HEK293 (cell line): ENCODE measurements at regions not wholly inside any gene's neighbourhood (a gene's known extent, or its start where the extent isn't known, plus 50 kb on each side); places are given as distances from the start of the nearest gene placed in this dataset.

Experiments used
- CTCF ChIA-PET: fragments of 350-600 bp; formaldehyde crosslinking; extraction: SDS; loops from one replicate; lab custom pipeline; 2021; ENCODE audit warnings: antibody characterized with exemption; lab: Yijun Ruan, JAX
- POLR2A ChIA-PET: fragments of 300-600 bp; formaldehyde crosslinking; extraction: SDS; loops from one replicate; lab custom pipeline; 2020; ENCODE audit warnings: antibody characterized with exemption, inconsistent platforms; lab: Yijun Ruan, JAX
- H3K27ac ChIP-seq: fragments of 200-500 bp; sonication (Bioruptor generic); 2 replicates; pipeline ENCODE4 v1.5.1; 2014; ENCODE audit warnings: low read depth, low read length, control low read depth, inconsistent platforms; ENCODE audit errors: extremely low read depth
- H3K36me3 ChIP-seq, 2 experiments: fragments of 200-500 bp in 1 of 2; sonication (Bioruptor generic) in 1 of 2; 1 replicate in 1 of 2; 2 replicates in 1 of 2; pipeline ENCODE4 v1.5.1; 2014 to 2017; ENCODE audit warnings: inconsistent platforms in 2 of 2, low read length in 2 of 2; ENCODE audit not compliant: control insufficient read depth in 2 of 2, insufficient read depth in 1 of 2
- H3K4me1 ChIP-seq: fragments of 200-500 bp; sonication (Bioruptor generic); 2 replicates; pipeline ENCODE4 v1.5.1; 2014; ENCODE audit warnings: mild to moderate bottlenecking, low read length, inconsistent platforms; ENCODE audit not compliant: control insufficient read depth, insufficient read depth
- H3K4me3 ChIP-seq: 2 replicates; pipeline ENCODE4 v1.5.1; 2011; ENCODE audit warnings: low read depth, mild to moderate bottlenecking, control low read depth, low read length, moderate library complexity
- H3K9me3 ChIP-seq: fragments of 200-500 bp; sonication (Bioruptor generic); 2 replicates; pipeline ENCODE4 v1.5.1; 2014; ENCODE audit warnings: low read depth, low read length, inconsistent platforms; ENCODE audit not compliant: control insufficient read depth, insufficient read depth
- KLF1 ChIP-seq: fragments of 450-650 bp; formaldehyde crosslinking; IDR thresholded peaks from 2 replicates; pipeline ENCODE4 v1.5.1; 2016; ENCODE audit warnings: missing biosample characterization, missing genetic modification characterization
- KLF16 ChIP-seq: fragments of 450-650 bp; formaldehyde crosslinking; IDR thresholded peaks from 2 replicates; pipeline ENCODE4 v1.5.1; 2017; ENCODE audit warnings: missing biosample characterization, missing genetic modification characterization
- OSR2 ChIP-seq: fragments of 450-650 bp; formaldehyde crosslinking; IDR thresholded peaks from 2 replicates; pipeline ENCODE4 v1.5.1; 2016; ENCODE audit warnings: missing biosample characterization, missing genetic modification characterization
- SCRT1 ChIP-seq: fragments of 450-650 bp; formaldehyde crosslinking; IDR thresholded peaks from 2 replicates; pipeline ENCODE4 v1.5.1; 2016; ENCODE audit warnings: missing biosample characterization, missing genetic modification characterization, borderline replicate concordance
- TCF7L2 ChIP-seq: IDR thresholded peaks from 2 replicates; pipeline ENCODE4 v1.6.1; 2011; ENCODE audit warnings: low read depth, mild to moderate bottlenecking, inconsistent platforms, low read length, moderate library complexity, borderline replicate concordance
- YY1 ChIP-seq: fragments of 450-650 bp; formaldehyde crosslinking; IDR thresholded peaks from 2 replicates; pipeline ENCODE4 v1.5.1; 2018; ENCODE audit warnings: missing biosample characterization, missing genetic modification characterization
- YY2 ChIP-seq: fragments of 450-650 bp; formaldehyde crosslinking; IDR thresholded peaks from 2 replicates; pipeline ENCODE4 v1.5.1; 2016; ENCODE audit warnings: missing biosample characterization, missing genetic modification characterization
- ZNF121 ChIP-seq: fragments of 450-650 bp; formaldehyde crosslinking; IDR thresholded peaks from 2 replicates; pipeline ENCODE4 v1.5.1; 2016; ENCODE audit warnings: missing biosample characterization, missing genetic modification characterization
- ZNF132 ChIP-seq: fragments of 450-650 bp; formaldehyde crosslinking; IDR thresholded peaks from 2 replicates; pipeline ENCODE4 v1.5.1; 2017; ENCODE audit warnings: missing biosample characterization, missing genetic modification characterization, borderline replicate concordance
- ZNF155 ChIP-seq: fragments of 450-650 bp; formaldehyde crosslinking; IDR thresholded peaks from 2 replicates; pipeline ENCODE4 v1.5.1; 2016; ENCODE audit warnings: missing biosample characterization, missing genetic modification characterization
- ZNF174 ChIP-seq: fragments of 450-650 bp; formaldehyde crosslinking; IDR thresholded peaks from 2 replicates; pipeline ENCODE4 v1.5.0; 2017; ENCODE audit warnings: missing biosample characterization, mild to moderate bottlenecking, missing genetic modification characterization
- ZNF266 ChIP-seq: fragments of 450-650 bp; formaldehyde crosslinking; IDR thresholded peaks from 2 replicates; pipeline ENCODE4 v1.5.1; 2016; ENCODE audit warnings: missing biosample characterization, missing genetic modification characterization, low read depth
- ZNF324 ChIP-seq: fragments of 450-650 bp; formaldehyde crosslinking; IDR thresholded peaks from 2 replicates; pipeline ENCODE4 v1.5.1; 2016; ENCODE audit warnings: missing biosample characterization, missing genetic modification characterization
- ZNF354C ChIP-seq: fragments of 450-650 bp; formaldehyde crosslinking; IDR thresholded peaks from 2 replicates; pipeline ENCODE4 v1.5.1; 2016; ENCODE audit warnings: missing biosample characterization, missing genetic modification characterization, low read depth, borderline replicate concordance
- ZNF394 ChIP-seq: fragments of 450-650 bp; formaldehyde crosslinking; IDR thresholded peaks from 2 replicates; pipeline ENCODE4 v1.5.1; 2016; ENCODE audit warnings: missing biosample characterization, missing genetic modification characterization, mild to moderate bottlenecking, moderate library complexity, borderline replicate concordance
- ZNF426 ChIP-seq: fragments of 450-650 bp; formaldehyde crosslinking; IDR thresholded peaks from 2 replicates; pipeline ENCODE4 v1.5.1; 2017; ENCODE audit warnings: missing biosample characterization, missing genetic modification characterization, mild to moderate bottlenecking, inconsistent platforms, moderate library complexity
- ZNF530 ChIP-seq: fragments of 450-650 bp; formaldehyde crosslinking; IDR thresholded peaks from 2 replicates; pipeline ENCODE4 v1.5.1; 2016; ENCODE audit warnings: low read depth, missing biosample characterization, missing genetic modification characterization
- ZNF621 ChIP-seq: fragments of 450-650 bp; formaldehyde crosslinking; IDR thresholded peaks from 2 replicates; pipeline ENCODE4 v1.5.1; 2017; ENCODE audit warnings: missing biosample characterization, missing genetic modification characterization
- ZNF626 ChIP-seq: fragments of 450-650 bp; sonication (Bioruptor Pico); formaldehyde crosslinking; IDR thresholded peaks from 2 replicates; pipeline ENCODE4 v1.5.1; 2018; ENCODE audit warnings: missing biosample characterization, missing genetic modification characterization, inconsistent platforms
- ZSCAN23 ChIP-seq: fragments of 450-650 bp; formaldehyde crosslinking; IDR thresholded peaks from 2 replicates; pipeline ENCODE4 v1.5.1; 2016; ENCODE audit warnings: missing biosample characterization, missing genetic modification characterization
- ZXDB ChIP-seq: fragments of 450-650 bp; formaldehyde crosslinking; IDR thresholded peaks from 2 replicates; pipeline ENCODE4 v1.5.1; 2016; ENCODE audit warnings: missing biosample characterization, missing genetic modification characterization
- TF ChIP-seq, protein P1 (sequence below): fragments of 450-650 bp; formaldehyde crosslinking; IDR thresholded peaks from 2 replicates; pipeline ENCODE4 v1.5.1; 2017; ENCODE audit warnings: missing biosample characterization, missing genetic modification characterization
- TF ChIP-seq, protein P2 (sequence below): fragments of 450-650 bp; formaldehyde crosslinking; IDR thresholded peaks from 2 replicates; pipeline ENCODE4 v1.5.1; 2017; ENCODE audit warnings: missing biosample characterization, missing genetic modification characterization
- TF ChIP-seq, protein P3 (sequence below): fragments of 450-650 bp; formaldehyde crosslinking; IDR thresholded peaks from 2 replicates; pipeline ENCODE4 v1.5.1; 2016; ENCODE audit warnings: missing biosample characterization, missing genetic modification characterization, low read depth

DNA sequence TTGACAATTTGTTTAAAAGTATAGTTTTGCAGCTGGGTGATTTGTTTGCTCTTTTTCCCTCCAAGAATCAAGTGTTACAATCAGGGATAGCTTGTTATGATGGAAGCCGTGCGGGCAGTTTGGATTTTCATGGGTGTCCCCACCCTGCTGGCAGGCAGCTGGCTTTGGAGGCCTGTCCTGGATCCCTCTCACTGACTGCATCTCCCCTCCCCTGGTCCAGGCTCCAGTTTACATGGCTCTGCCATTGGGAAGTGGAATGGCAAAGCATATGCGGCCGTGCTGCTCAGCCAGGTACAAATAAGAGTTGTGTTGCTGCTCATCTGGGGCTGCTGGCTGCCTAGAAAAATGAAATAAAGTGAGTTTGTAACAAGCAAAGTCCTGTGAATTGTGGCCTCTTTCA, 76.0 kb downstream of the CXCL12 start:
- H3K9me3 ChIP-seq: no peaks in the 10 kb centered on the region
- H3K4me1 ChIP-seq: no peaks in the 10 kb centered on the region
- ChIA-PET POLR2A (no interaction called here), CTCF (interaction anchor here (0.7 to 1.5 kb wide), 5 partner anchors 7 to 547 kb away, joined by 3 to 5 read pairs (median 3); no protein-coding TSS in a partner anchor)
- H3K36me3 ChIP-seq: no peaks in the 10 kb centered on the region
- no peak overlapping the region for H3K27ac ChIP-seq
- no peak for TF ChIP-seq ZNF394
- no peak for TF ChIP-seq ZNF626 (tag by site-specific recombination)
- TF ChIP-seq, protein P1, sequence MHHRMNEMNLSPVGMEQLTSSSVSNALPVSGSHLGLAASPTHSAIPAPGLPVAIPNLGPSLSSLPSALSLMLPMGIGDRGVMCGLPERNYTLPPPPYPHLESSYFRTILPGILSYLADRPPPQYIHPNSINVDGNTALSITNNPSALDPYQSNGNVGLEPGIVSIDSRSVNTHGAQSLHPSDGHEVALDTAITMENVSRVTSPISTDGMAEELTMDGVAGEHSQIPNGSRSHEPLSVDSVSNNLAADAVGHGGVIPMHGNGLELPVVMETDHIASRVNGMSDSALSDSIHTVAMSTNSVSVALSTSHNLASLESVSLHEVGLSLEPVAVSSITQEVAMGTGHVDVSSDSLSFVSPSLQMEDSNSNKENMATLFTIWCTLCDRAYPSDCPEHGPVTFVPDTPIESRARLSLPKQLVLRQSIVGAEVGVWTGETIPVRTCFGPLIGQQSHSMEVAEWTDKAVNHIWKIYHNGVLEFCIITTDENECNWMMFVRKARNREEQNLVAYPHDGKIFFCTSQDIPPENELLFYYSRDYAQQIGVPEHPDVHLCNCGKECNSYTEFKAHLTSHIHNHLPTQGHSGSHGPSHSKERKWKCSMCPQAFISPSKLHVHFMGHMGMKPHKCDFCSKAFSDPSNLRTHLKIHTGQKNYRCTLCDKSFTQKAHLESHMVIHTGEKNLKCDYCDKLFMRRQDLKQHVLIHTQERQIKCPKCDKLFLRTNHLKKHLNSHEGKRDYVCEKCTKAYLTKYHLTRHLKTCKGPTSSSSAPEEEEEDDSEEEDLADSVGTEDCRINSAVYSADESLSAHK (tag by site-specific recombination): no peak
- TF ChIP-seq KLF1: no peak
- TF ChIP-seq ZSCAN23 (tag by site-specific recombination): no peak
- TF ChIP-seq, protein P2, sequence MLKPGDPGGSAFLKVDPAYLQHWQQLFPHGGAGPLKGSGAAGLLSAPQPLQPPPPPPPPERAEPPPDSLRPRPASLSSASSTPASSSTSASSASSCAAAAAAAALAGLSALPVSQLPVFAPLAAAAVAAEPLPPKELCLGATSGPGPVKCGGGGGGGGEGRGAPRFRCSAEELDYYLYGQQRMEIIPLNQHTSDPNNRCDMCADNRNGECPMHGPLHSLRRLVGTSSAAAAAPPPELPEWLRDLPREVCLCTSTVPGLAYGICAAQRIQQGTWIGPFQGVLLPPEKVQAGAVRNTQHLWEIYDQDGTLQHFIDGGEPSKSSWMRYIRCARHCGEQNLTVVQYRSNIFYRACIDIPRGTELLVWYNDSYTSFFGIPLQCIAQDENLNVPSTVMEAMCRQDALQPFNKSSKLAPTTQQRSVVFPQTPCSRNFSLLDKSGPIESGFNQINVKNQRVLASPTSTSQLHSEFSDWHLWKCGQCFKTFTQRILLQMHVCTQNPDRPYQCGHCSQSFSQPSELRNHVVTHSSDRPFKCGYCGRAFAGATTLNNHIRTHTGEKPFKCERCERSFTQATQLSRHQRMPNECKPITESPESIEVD (tag by site-specific recombination): no peak
- no peak for TF ChIP-seq TCF7L2
- no peak for TF ChIP-seq KLF16
- TF ChIP-seq OSR2 (tag by site-specific recombination): no peak
- TF ChIP-seq SCRT1 (tag by site-specific recombination): no peak
- no peak for TF ChIP-seq ZNF621
- TF ChIP-seq ZNF324 (tag by site-specific recombination): no peak
- no peak for TF ChIP-seq ZNF530 (tag by site-specific recombination)
- TF ChIP-seq ZNF121: no peak
- no peak overlapping the region for H3K4me3 ChIP-seq

DNA sequence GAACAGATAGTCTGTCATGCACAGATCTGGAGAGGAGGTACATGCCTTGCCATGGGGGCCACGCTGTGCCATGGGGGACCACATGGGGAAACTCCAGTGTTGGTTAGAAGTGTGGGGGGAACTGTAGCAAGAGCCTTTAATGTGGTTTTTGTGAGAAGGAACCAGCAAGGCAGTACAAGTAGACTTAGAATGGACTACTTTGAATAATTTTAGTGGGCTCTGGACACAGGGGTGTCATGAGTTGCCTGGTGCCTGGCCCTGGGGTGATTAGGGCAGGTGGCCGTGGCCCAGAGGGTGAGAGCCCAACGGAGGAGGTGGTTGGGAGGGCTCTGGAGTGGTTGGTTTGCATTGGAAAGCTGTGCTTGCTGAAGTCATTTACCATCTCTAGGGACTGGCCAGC, 77.2 kb downstream of the CXCL12 start:
- POLR2A ChIA-PET: no interaction called here
- no peak overlapping the region for H3K4me3 ChIP-seq

More for the DNA sequence above, 77.2 kb downstream of the CXCL12 start:
- CTCF ChIA-PET: interaction anchor here (1.5 kb wide), 1 partner anchor 8 kb away, joined by 3 read pairs; no protein-coding TSS in a partner anchor
- TF ChIP-seq, protein P3, sequence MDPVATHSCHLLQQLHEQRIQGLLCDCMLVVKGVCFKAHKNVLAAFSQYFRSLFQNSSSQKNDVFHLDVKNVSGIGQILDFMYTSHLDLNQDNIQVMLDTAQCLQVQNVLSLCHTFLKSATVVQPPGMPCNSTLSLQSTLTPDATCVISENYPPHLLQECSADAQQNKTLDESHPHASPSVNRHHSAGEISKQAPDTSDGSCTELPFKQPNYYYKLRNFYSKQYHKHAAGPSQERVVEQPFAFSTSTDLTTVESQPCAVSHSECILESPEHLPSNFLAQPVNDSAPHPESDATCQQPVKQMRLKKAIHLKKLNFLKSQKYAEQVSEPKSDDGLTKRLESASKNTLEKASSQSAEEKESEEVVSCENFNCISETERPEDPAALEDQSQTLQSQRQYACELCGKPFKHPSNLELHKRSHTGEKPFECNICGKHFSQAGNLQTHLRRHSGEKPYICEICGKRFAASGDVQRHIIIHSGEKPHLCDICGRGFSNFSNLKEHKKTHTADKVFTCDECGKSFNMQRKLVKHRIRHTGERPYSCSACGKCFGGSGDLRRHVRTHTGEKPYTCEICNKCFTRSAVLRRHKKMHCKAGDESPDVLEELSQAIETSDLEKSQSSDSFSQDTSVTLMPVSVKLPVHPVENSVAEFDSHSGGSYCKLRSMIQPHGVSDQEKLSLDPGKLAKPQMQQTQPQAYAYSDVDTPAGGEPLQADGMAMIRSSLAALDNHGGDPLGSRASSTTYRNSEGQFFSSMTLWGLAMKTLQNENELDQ: no peak
- no peak for TF ChIP-seq ZNF174 (tag by site-specific recombination)
- no peak for TF ChIP-seq YY1 (tag by site-specific recombination)
- no peak for TF ChIP-seq ZNF426
- TF ChIP-seq ZXDB (tag by site-specific recombination): no peak
- no peak for TF ChIP-seq ZNF354C (tag by site-specific recombination)
- no peak for TF ChIP-seq ZNF132 (tag by site-specific recombination)
- TF ChIP-seq ZNF266: no peak
- no peak for TF ChIP-seq ZNF155 (tag by site-specific recombination)
- TF ChIP-seq YY2 (tag by site-specific recombination): no peak
- TF ChIP-seq, all 188 proteins: peak for 0
- Histone ChIP-seq H3K36me3 (no peaks in the 10 kb centered on the region), H3K4me1 (no peaks in the 10 kb centered on the region), H3K9me3 (no peaks in the 10 kb centered on the region), H3K27ac (no peak overlapping the region)
